Thyroid gland (tissue), 4 donors: ENCODE measurements at regions not wholly inside any gene's neighbourhood (a gene's known extent, or its start where the extent isn't known, plus 50 kb on each side); places are given as distances from the start of the nearest gene placed in this dataset.

Source experiments
- CTCF ChIP-seq, 6 experiments: fragments of 200-600 bp in 3 of 6; fragments of 450-650 bp in 3 of 6; sonication (generic) in 3 of 6; IDR thresholded peaks; one replicate each; pipeline ENCODE4 v1.5.1; 2016 to 2019; ENCODE audit warnings: antibody characterized with exemption in 6 of 6, mild to moderate bottlenecking in 2 of 6, inconsistent platforms in 1 of 6, moderate library complexity in 1 of 6
- POLR2A ChIP-seq, 2 donors: fragments of 450-650 bp; IDR thresholded peaks; one replicate each; pipeline ENCODE4 v1.6.1; 2017; ENCODE audit warnings: antibody characterized with exemption in 2 of 2, mild to moderate bottlenecking in 2 of 2, moderate library complexity in 1 of 2

GRCh38 chr22:25437414-25438160 lies 126.9 kb upstream of the GRK3 start:
- TF ChIP-seq CTCF (IDR thresholded peaks at IDR 0.05) (no peak), POLR2A (IDR thresholded peaks at IDR 0.05) (no peak)
